ENCODE measurements at regions not wholly inside any gene's neighbourhood (a gene's known extent, or its start where the extent isn't known, plus 50 kb on each side); places are given as distances from the start of the nearest gene placed in this dataset.
A peak's percentile ranks its signal among the peaks of the same experiment; 100 is the strongest.

- H3K4me1 ChIP-seq (ENCODE audit: control insufficient read depth in 2 of 3, insufficient read depth in 2 of 3, low read depth in 1 of 3, low read length in 3 of 3), result no peaks in the 10 kb centered on the region
- intact Hi-C loops (cut with DNase I), result no loop called here
- H3K9ac ChIP-seq (ENCODE audit: low read length in 3 of 3), result no peak overlapping the region
- H3K27ac ChIP-seq (ENCODE audit: low read depth in 2 of 2, low read length in 2 of 2), result no peak overlapping the region
- FAIRE-seq, result no peak
- H3K27me3 ChIP-seq (ENCODE audit: control insufficient read depth, insufficient read depth, low read length), result no peaks in the 10 kb centered on the region
- no peak overlapping the region for H3K4me3 ChIP-seq (ENCODE audit: low read length in 3 of 3)
- TF ChIP-seq CTCF (IDR thresholded peaks at IDR 0.05; ENCODE audit: borderline replicate concordance, extremely low read depth, insufficient read depth), result no peak
- no peaks in the 10 kb centered on the region for H3K36me3 ChIP-seq (ENCODE audit: control insufficient read depth in 2 of 3, insufficient read depth in 3 of 3, low read length in 3 of 3)
- peak in 1 of 5 donors; percentile 2 for DNase-seq
- H3K9me3 ChIP-seq (ENCODE audit: control insufficient read depth in 2 of 3, insufficient read depth in 1 of 3, low read length in 3 of 3), result no peaks in the 10 kb centered on the region
Measured at GRCh38 chr10:84665211-84665610, 336.8 kb downstream of the CCSER2 start.

GRCh38 chr10:84665883-84666463 lies 337.6 kb downstream of the CCSER2 start:
- FAIRE-seq (no peak), DNase-seq (no peak)
- H3K27ac ChIP-seq (ENCODE audit: low read depth in 2 of 2, low read length in 2 of 2), result no peak overlapping the region
- no peak overlapping the region for H3K4me3 ChIP-seq (ENCODE audit: low read length in 3 of 3)
- TF ChIP-seq CTCF (IDR thresholded peaks at IDR 0.05; ENCODE audit: borderline replicate concordance, extremely low read depth, insufficient read depth), result no peak
- no peaks in the 10 kb centered on the region for H3K36me3 ChIP-seq (ENCODE audit: control insufficient read depth in 2 of 3, insufficient read depth in 3 of 3, low read length in 3 of 3)
- H3K27me3 ChIP-seq (ENCODE audit: control insufficient read depth, insufficient read depth, low read length), result no peaks in the 10 kb centered on the region
- H3K4me1 ChIP-seq (ENCODE audit: control insufficient read depth in 2 of 3, insufficient read depth in 2 of 3, low read depth in 1 of 3, low read length in 3 of 3), result no peaks in the 10 kb centered on the region
- no peaks in the 10 kb centered on the region for H3K9me3 ChIP-seq (ENCODE audit: control insufficient read depth in 2 of 3, insufficient read depth in 1 of 3, low read length in 3 of 3)
- no peak overlapping the region for H3K9ac ChIP-seq (ENCODE audit: low read length in 3 of 3)
- intact Hi-C loops (cut with DNase I), result no loop called here

GRCh38 chr10:84668186-84668763 lies 339.9 kb downstream of the CCSER2 start:
- intact Hi-C loops (cut with DNase I), result no loop called here
- H3K36me3 ChIP-seq (ENCODE audit: control insufficient read depth in 2 of 3, insufficient read depth in 3 of 3, low read length in 3 of 3), result no peaks in the 10 kb centered on the region
- no peak overlapping the region for H3K27ac ChIP-seq (ENCODE audit: low read depth in 2 of 2, low read length in 2 of 2)
- no peaks in the 10 kb centered on the region for H3K27me3 ChIP-seq (ENCODE audit: control insufficient read depth, insufficient read depth, low read length)
- H3K4me3 ChIP-seq (ENCODE audit: low read length in 3 of 3), result no peak overlapping the region
- no peak for FAIRE-seq
- no peaks in the 10 kb centered on the region for H3K9me3 ChIP-seq (ENCODE audit: control insufficient read depth in 2 of 3, insufficient read depth in 1 of 3, low read length in 3 of 3)
- no peak for TF ChIP-seq CTCF (IDR thresholded peaks at IDR 0.05; ENCODE audit: borderline replicate concordance, extremely low read depth, insufficient read depth)
- no peak overlapping the region for H3K9ac ChIP-seq (ENCODE audit: low read length in 3 of 3)
- no peak for DNase-seq
- H3K4me1 ChIP-seq (ENCODE audit: control insufficient read depth in 2 of 3, insufficient read depth in 2 of 3, low read depth in 1 of 3, low read length in 3 of 3), result no peaks in the 10 kb centered on the region

Measured in kidney (tissue), 13 donors.